UCSD-AML1 (cell line): ENCODE measurements at regions not wholly inside any gene's neighbourhood (a gene's known extent, or its start where the extent isn't known, plus 50 kb on each side); places are given as distances from the start of the nearest gene placed in this dataset.

Experiments used
- DNase-seq: peaks from one replicate; lab custom pipeline; 2025; ENCODE audit not compliant: unreplicated experiment; lab: John Stamatoyannopoulos, UW

DNA sequence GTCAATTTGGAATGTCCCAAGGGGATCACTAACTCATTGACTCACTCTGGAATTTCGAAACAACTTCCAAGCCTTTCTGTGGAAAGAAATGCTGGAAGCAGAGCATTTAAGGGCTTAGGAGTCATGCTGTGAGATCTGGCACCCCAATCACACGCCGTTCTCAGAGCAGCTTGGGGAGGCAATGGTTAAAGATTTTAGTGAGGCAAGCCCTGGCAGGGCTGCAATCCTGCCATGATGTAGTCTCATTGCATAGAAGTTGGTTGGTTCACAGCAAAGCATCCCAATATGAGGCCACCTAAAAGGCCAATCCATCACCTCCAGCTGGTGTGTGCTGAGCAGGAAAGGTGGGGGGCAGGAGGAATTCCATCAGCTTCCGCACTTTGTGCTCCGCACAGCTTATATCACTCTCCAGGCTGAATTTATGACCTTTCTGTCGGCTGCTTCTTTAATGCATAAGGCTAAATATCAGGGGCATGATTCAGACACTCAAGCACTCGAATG, 1043.9 kb upstream of the POU3F3 start:
- no peak for DNase-seq

DNA sequence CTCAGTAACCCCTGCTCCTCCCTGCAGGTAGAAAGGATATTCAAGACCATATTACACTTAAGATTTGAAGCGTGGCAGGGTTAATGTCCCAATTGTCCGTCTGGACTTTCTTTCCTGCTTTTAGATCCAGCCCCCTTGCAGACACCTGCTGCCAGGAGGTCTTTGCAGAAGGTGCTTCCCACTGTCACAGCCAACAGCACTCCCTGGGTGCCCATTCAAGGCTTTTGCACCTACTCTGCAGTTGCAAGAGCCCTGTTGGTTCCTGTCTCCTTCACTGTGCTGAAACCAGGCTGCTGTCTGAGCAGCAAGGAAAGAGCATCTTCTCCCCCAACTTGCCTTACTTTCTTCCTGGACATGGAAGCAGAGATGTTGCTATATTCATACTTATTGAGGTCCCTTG, 1043.0 kb upstream of the POU3F3 start:
- no peak for DNase-seq

DNA sequence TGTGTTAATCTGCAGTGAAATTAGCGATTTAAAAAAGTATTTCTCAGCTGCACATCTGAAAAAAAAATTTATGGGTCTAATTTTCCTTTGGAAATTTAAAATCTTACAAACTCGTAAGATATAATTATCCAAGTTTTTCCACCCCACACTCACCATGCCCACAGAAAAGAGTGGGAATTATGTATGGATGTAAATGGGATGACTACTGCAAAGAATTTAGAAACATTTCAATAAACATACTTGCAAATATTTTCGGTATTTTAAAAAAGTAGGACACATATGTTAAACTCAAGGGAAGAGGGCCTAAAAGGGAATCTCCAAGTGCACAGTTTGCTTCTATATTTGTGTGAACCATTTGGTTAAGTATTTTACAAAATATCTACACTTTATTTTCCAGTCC, 1039.9 kb upstream of the POU3F3 start:
- DNase-seq, result no peak

DNA sequence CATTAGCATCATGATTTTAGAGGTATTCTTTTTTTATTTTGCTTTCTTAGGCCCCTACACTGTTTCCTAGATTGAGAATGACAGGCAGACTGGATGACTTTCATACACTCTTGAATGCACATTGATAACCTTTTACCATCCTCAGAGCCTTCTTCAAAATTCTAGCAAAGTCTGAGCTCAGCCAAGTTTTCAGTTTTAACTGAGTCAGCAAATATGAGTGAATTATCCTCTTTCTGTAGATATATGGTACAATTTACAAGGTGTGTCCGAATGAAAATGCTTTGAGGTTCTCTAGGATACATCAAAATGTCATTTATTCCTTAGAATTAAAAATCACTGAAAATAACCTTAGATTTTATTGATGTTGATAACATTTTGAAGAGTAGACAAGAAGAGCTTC, 1038.2 kb upstream of the POU3F3 start:
- DNase-seq, result no peak

DNA sequence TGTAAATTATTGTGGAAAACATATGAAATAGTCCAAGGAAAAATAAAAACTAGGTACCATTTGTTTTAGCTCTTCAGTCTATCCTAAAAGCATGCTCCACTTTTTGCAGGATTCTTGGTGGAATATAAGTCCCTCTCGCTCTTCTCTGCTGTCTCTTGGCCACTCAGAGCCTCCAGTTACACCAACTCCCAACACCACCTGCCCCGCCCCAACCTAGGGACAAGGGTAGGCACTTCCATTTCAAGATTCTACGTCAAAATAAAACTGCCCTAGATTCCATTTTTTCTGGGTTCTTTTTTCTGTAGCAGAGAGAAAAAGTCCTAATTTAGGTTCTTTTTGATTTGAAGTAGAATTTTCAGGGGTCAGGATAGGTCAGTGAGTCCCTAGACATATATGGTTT, 1036.2 kb upstream of the POU3F3 start:
- DNase-seq, result no peak

DNA sequence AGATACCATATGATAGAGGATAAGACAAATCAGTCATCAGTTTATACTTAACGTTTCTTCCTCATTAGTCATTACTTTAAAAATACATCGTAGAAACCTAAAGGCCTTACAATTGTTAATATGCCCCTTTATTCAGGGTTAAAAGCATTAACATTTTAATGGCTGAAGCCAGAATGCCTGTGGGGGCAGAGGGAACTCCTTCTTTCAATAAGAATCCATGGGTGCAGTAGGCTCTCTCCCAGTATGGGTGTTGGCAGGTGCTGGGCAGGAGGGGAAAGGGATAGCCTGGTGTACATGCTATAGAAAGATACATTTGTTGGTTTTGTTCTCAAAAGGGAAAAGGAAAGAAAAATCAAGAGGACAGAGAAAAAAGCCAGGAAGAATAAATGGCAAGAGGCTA, 1035.7 kb upstream of the POU3F3 start:
- DNase-seq, result no peak

DNA sequence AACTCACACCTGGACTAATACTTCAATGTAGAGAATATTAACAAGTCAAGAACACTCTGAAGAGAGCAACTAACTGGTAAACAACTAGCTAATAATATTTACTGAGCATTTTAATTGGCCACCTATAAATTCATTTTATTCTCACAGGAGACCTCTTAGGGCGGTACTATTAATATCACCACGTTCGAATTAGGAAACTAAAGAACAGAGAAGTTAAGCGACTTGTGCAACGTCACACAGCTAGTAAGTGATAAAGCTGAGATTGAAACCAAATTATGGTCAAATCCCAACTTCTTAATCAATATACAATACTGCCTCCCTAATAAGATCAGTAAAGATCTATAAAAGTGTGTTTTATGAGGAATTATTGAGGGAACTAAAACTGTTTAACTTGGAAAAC, 1034.3 kb upstream of the POU3F3 start:
- DNase-seq, result no peak

DNA sequence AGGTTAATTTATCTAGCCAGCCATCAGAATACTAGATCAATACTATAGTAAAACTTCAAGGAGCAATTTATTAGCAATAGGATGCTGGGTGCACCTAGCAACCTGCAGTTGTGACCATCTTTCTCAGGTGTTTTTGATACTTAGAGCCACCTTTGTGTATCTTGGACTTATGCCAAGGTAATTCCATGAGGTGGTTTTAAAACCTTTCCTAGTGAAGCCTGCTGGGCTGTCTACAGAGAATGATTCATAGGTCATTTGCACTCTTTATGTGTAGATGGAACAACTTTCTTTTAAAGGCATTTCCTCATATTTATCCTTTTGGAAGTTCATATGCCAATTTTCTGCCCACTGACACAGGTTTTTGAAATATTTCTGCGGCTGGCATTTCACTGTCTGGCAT, 1030.1 kb upstream of the POU3F3 start:
- DNase-seq, result no peak

DNA sequence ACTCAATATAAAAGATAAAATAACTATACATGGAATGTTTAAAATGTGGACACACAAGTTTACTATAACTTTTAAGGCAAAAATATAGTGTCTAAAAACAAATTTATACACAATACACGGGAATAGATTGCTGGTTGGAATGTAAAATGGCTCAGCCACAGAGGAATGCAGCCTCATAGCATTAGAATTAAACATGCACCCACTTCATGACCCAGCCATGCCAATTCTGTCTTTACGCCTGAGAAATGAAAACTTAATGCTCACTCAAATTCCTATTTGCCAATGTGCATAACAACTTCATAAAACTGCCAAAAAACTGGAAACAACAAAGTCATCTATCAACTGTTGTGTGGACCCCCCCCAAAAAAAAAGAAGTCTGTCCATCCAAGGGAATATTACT, 1006.6 kb upstream of the POU3F3 start:
- no peak for DNase-seq

DNA sequence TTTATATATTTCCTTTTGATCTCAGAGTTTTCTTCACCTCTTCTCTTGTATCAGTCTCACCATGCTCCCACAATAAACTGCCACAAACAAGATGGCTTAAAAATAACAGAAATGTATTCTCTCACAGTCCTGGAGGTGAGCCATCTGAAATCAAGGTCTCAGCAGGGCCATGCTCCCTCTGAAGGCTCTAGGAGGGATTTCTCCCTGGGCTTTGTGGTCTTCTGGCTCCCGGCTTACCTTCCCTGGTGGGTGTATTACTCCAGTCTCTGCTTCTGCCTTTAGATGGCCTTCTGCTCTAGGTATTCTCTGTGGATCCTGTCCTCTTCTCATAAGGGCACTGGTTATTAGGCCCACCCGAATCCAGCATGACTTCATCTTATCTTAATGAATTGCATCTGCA, 994.7 kb upstream of the POU3F3 start:
- DNase-seq, result no peak

DNA sequence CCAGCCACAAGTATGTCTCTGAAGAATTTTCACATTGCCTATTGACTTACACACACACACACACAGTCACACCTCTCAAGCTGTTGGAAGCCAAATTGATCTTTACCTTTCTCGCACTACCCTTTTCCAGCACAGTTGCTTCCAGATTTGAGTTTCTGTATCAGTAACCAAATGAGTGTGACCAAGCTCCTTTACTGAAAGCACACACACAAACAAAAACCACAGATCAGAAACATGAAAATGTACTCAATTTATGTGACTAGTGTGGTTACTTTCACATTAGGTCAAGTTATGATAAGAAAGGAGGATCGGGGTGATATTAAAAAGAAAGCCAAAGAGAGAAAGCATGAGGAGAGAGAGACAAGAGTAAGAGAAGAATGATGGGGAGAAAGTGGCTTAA, 993.9 kb upstream of the POU3F3 start:
- DNase-seq, result no peak

DNA sequence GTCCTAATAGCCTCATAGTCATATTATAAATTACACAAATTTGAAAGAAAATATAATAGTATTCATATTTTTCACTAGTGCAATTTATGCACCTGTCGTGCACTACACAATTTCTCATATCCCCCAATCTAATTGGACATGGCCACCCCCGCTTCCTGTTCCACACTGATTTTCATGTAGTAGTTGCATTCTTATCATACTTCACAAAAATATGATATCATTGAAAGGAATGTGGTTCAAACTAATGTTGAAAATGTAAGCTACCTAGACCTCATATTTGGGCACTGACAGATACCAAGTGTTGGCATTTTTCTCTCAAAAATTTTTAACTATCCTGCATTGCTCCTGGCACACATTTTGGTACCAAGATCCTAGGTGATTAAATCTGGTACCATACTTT, 985.5 kb upstream of the POU3F3 start:
- no peak for DNase-seq

DNA sequence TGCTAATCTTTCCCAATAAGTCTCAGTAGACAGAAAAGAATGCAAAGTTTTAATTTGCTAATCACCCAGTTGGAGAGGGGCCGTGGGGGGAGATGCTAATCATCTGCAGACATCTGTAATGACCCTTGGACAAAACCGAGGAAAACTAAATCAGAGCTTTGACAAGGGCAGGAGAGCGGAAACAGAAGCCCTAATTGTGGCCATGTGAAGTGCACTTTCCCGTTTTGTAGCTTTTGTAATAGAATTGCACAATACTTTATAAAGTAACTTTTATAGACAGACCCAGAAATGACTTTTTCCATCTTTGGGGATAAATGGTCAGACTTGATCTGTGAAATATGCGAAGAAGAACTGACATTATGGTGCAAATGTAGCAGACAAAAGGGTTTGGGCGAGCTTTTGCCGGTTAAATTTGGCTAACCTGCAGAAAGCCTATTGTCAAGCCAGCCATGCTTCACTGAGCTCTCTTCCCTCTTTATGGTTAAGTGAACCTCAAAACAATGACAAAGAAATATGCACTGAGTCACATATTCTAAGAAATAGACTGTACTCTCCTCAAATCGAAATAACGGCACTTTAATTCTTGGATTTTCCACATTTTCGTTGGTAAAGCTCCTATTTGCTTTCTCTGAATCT, 980.1 kb upstream of the POU3F3 start:
- DNase-seq, result no peak

DNA sequence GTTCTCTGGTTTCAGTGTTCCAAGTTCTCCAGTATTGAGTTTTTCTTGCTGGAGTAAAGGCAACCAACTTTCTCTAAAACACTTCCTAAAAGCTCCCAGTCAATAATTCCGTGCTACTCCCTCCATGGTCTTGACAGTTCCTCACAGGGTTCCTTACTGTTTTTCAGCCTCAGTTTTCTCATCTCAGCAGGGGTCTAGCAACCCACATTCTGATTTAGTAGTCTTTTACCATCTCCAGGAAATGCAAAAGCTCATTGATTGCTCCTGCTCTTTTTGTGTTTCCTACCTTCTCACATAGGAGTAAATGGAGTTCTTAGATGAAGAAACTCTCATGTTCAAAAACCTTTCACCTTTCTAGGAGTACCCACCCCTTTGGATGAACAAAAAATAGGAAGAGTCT, 978.8 kb upstream of the POU3F3 start:
- no peak for DNase-seq

DNA sequence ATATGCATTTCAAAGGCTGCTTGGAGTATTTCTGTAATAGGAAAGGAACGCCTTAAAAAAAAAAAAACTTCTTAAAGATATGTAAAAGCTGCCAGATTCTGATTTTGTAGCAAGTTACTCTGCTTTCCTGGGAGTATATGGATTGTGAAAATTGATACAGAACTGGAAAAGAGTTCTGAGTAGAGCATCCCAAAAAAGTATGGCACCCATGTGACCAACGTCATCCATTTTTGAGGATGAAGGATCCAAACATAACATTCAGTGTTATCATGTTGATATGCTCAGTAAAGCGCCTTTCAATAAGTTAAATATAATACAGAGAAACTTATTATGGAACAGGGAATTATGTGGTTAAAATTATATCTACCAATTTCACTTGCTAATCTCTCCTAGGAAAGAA, 978.4 kb upstream of the POU3F3 start:
- no peak for DNase-seq

DNA sequence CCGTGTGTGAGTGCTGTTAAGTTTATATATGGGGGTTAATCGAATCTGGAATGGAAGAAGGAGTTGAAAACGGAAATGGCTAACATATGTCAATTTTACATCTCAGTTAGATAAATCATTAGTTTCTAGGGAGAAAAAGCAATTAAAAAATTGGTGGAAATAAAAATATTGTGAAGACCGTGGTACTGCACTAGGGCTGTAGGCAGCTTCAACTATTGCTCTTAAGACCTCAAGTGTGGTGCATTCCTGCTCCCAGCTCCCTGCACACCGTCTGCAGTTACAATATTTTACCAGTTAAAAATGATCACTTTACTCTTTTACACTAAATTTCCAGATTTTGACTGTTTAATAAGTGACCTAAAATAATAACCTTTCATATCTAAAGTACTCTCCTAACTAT, 977.3 kb upstream of the POU3F3 start:
- no peak for DNase-seq

DNA sequence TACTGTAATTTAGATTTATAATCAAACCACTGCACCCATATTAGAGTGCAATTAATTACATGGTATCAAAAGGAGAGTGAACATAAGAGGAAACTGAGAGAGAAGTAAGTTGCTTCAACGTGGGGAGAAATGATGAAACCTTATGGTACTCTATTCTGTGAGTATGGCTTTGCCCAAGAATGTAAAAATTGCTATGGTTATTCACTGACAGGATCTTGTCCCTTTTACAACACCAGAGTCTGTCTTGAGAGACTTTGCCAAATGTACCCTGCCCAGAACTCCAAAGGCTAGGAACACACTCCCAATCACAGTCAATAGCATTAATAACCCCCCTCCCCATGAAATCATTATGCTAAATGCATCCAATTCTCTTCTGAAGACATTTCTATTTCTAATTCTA, 974.8 kb upstream of the POU3F3 start:
- no peak for DNase-seq

DNA sequence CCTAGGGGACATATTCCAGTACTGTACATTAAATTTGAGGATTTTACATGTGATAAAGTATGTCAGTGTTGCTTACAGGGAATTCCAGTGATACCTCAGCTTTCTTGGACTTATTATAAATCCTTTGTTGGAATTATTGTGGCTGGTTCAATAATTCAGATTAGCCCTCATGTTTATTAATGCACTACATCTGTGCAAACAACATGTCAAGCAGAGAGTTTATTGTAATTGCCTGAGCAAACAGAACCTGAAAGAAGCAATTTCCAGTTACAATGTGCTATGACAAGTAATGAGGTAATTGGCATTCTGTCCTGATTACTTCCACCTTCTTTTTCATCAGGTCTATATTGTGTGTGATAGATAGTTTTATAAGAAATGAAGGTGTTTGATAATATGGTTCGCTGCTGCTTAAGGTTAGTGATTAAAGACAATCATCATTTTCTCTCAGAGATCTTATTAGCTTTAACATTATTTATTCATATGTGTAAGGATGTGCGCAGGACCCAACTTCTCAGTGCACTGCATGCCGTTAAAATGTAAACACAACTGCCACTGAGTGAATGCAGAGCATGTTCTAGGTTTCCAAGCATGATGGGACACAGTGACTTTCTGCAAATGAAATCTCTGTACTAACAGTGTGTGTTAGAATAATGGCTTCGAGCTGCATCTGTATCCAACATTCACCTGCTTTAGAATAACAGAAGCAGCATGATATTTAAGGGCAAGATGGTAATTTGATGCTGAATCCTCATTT, 973.7 kb upstream of the POU3F3 start:
- no peak for DNase-seq

DNA sequence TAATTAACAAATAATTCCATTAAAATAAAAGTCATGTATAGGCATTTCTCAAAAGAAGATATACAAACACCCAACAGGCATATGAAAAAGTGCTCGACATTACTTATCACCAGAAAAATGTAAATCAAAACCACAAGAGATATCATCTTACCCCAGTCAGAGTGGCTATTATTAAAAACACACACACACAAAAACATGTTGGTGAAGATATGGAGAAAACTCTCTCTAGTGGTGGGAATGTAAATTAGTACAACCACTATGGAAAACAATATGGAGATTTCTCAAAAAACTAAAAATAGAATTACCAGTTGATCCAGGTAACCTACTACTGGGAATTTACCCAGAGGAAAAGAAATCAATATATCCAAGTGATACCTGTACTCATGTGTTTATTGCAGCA, 966.3 kb upstream of the POU3F3 start:
- no peak for DNase-seq

DNA sequence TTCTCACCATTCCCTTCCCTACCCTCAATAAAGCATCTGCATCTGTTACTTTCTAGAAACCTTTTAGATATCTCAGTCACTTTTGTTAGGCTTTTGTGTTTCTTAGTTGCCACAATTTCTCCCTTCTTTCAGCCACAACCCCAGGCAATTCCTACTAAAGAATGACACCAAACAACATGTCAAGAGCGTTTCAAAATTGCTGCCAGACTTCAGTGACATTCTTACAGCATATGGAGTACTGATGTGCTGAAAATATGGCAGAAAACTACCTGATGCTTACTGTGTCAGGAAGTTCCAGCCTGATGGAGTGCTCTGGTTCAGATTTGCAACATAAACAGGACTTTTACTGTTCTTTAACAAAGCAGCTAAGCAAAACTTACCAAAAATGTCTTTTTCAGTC, 957.7 kb upstream of the POU3F3 start:
- DNase-seq, result no peak

DNA sequence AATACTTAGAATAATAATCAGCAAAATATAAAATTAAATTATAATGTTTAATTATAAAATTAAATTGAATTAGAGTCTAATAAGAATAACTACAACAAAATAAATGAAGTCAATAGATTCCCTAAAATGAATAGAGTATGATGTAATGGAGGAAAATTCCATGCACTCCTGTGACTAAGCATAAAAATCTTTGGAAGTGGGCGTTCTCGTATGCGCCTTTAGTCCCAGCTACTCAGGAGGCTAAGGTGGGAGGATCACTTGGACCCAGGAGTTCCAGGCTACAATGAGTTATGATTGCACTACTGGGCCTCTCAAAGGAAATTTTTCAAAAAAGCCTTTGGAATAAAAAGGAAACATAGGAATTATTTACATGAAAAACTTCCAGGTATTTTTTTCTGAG, 955.4 kb upstream of the POU3F3 start:
- DNase-seq, result no peak

DNA sequence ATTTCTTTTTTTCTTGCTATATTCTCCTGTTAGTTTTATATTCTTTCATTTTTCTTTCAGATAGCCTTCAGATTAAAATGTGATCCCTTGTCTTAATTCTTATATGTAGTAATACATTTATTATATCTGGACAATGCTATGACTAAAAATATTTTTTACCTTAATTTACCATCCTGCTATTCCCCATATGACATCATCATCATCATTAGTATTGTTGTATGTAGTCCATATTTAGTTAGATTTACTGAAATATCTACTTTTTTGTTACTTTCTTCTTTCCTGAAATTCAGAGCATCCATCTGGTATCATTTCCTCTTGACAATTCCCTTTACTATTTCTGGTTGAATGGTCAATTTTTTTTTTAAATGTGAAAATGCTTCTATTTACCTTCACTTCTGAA, 951.6 kb upstream of the POU3F3 start:
- DNase-seq, result no peak

DNA sequence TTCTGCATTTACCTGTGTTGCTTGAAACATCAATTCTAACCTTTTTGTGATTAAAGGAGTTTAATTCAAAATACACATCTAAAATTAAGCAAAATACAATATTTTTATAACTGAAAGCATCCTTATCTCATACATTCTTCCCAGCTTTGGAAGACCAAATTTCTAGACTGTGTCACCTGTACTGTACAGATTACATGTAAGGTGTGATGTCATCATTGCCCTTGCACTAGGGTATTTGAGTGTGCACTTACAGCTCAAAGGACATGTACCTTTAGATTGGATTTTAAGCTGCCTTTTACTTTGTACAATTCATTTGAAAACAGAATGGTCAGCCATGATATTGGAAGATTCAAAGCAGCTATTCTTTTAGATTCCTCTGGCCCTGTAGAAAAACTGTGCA, 932.8 kb upstream of the POU3F3 start:
- DNase-seq, result no peak
